Lower leg skin (tissue), 3 donors: ENCODE measurements at regions not wholly inside any gene's neighbourhood (a gene's known extent, or its start where the extent isn't known, plus 50 kb on each side); places are given as distances from the start of the nearest gene placed in this dataset.

Experiments
- CTCF ChIP-seq, 3 donors: fragments of 450-650 bp; IDR thresholded peaks; one replicate each; pipeline ENCODE4 v1.5.1; 2016; ENCODE audit warnings: antibody characterized with exemption in 3 of 3, mild to moderate bottlenecking in 3 of 3, moderate library complexity in 2 of 3
- POLR2A ChIP-seq, 2 donors: fragments of 450-650 bp; IDR thresholded peaks; one replicate each; pipeline ENCODE4 v1.6.1; 2016 to 2017; ENCODE audit warnings: antibody characterized with exemption in 2 of 2, mild to moderate bottlenecking in 1 of 2, moderate library complexity in 1 of 2

GRCh38 chr6:10140136-10140535 lies 274.7 kb downstream of the TFAP2A start:
- TF ChIP-seq POLR2A (IDR thresholded peaks at IDR 0.05) (no peak), CTCF (IDR thresholded peaks at IDR 0.05) (no peak)
